ENCODE measurements at regions not wholly inside any gene's neighbourhood (a gene's known extent, or its start where the extent isn't known, plus 50 kb on each side); places are given as distances from the start of the nearest gene placed in this dataset.

DNA sequence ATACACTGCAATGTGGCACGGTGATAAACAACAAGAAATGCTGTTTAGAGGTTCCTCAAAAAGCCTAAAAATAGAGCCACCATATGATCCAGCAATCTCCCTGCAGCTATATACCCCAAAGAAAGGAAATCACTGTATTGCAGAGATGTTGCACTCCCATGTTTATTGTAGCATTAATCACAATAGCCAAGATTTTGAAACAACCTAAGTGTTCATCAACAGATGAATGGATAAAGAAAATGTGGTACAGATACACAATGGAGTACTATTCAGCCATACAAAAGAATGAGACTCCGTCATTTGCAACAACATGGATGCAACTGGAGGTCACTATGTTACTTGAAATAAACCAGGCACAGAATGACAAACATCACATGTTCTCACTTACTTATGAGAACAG, 365.8 kb upstream of the DIPK2B start:
- no peak overlapping the region for H2AK5ac ChIP-seq (ENCODE audit: insufficient read length, low read length)
- no peak overlapping the region for H3K4ac ChIP-seq (ENCODE audit: low read depth, low read length)
- H4K20me1 ChIP-seq (ENCODE audit: control insufficient read depth, insufficient read depth, insufficient read length), result no peaks in the 10 kb centered on the region
- no peak overlapping the region for H3K4me2 ChIP-seq (ENCODE audit: insufficient read depth, insufficient read length, low read length)
- H3K14ac ChIP-seq (ENCODE audit: insufficient read depth, low read length), result no peak overlapping the region
- H3T11ph ChIP-seq (ENCODE audit: low read length), result no peak overlapping the region
- no peak overlapping the region for H3K18ac ChIP-seq (ENCODE audit: insufficient read length, low read depth, low read length)
- no peak overlapping the region for H3K9ac ChIP-seq (ENCODE audit: extremely low read depth, insufficient read length, low read length)
- H3K4me1 Mint-ChIP-seq, result peaks cover 6 to 8% of the 10 kb centered on the region in 2 experiments
- H3K23ac ChIP-seq (ENCODE audit: insufficient read length, low read depth, low read length), result no peak overlapping the region
- H4K5ac ChIP-seq (ENCODE audit: insufficient read length, low read depth, low read length), result no peak overlapping the region
- H2BK15ac ChIP-seq (ENCODE audit: low read depth, low read length), result no peak overlapping the region
- no peaks in the 10 kb centered on the region for H3K23me2 ChIP-seq (ENCODE audit: insufficient read length, low read depth, low read length, poor library complexity, severe bottlenecking)
- H2AFZ ChIP-seq (ENCODE audit: low read length), result no peak overlapping the region
- H2BK120ac ChIP-seq (ENCODE audit: low read depth, low read length, poor library complexity, severe bottlenecking), result no peak overlapping the region
- no peak for TF ChIP-seq CTCF (conservative IDR thresholded peaks at IDR 0.05)
- DNase-seq, result no peak
- WGBS (ENCODE audit: extremely low coverage, insufficient read length, low lambda C conversion rate), result no CpG with 5 or more reads among the region's 2 CpGs
- no peak overlapping the region for H3K27ac ChIP-seq (ENCODE audit: insufficient read length, low read depth, low read length)
- no peak overlapping the region for H4K91ac ChIP-seq (ENCODE audit: insufficient read length, low read depth, low read length)
- H3K9me3 Mint-ChIP-seq, result peaks cover 64 to 71% of the 10 kb centered on the region in 2 experiments
- no peak overlapping the region for H3K27ac Mint-ChIP-seq
- H3K27me3 Mint-ChIP-seq (ENCODE audit: low read depth), result no peaks in the 10 kb centered on the region
- no peak overlapping the region for H3K4me3 Mint-ChIP-seq
- H2BK12ac ChIP-seq (ENCODE audit: insufficient read length, low read depth, low read length), result no peak overlapping the region
- peaks cover 0 to 7% (median 2%) of the 10 kb centered on the region in 3 experiments; a peak in 4 of 7 replicates for H3K36me3 Mint-ChIP-seq (ENCODE audit: insufficient read depth in 1 of 3, low read depth in 3 of 3)
- H3K79me1 ChIP-seq (ENCODE audit: insufficient read depth, low read depth, low read length, poor library complexity, severe bottlenecking), result no peaks in the 10 kb centered on the region
- H3K27me3 ChIP-seq (ENCODE audit: insufficient read depth, low read length), result no peaks in the 10 kb centered on the region
- H3K9me3 ChIP-seq (ENCODE audit: control insufficient read depth, low read depth, low read length), result no peaks in the 10 kb centered on the region
- H2BK5ac ChIP-seq (ENCODE audit: insufficient read length, low read length), result no peak overlapping the region
- no peaks in the 10 kb centered on the region for H3K4me1 ChIP-seq (ENCODE audit: insufficient read depth, low read length)
- H2BK20ac ChIP-seq (ENCODE audit: low read depth, low read length, poor library complexity, severe bottlenecking), result no peak overlapping the region
- no peak overlapping the region for H4K8ac ChIP-seq (replicated peaks; ENCODE audit: insufficient read length, low read depth, low read length)
- no peaks in the 10 kb centered on the region for H3K79me2 ChIP-seq (ENCODE audit: insufficient read depth, low read length)
- H3K56ac ChIP-seq (ENCODE audit: insufficient read length, low read depth, low read length), result no peak overlapping the region
